ENCODE measurements at regions not wholly inside any gene's neighbourhood (a gene's known extent, or its start where the extent isn't known, plus 50 kb on each side); places are given as distances from the start of the nearest gene placed in this dataset.
"Not testable (repeated sequence)": the region's sequence is repeated elsewhere in the genome, so short reads cannot be mapped to it uniquely, and the experiment has no call there.

DNA sequence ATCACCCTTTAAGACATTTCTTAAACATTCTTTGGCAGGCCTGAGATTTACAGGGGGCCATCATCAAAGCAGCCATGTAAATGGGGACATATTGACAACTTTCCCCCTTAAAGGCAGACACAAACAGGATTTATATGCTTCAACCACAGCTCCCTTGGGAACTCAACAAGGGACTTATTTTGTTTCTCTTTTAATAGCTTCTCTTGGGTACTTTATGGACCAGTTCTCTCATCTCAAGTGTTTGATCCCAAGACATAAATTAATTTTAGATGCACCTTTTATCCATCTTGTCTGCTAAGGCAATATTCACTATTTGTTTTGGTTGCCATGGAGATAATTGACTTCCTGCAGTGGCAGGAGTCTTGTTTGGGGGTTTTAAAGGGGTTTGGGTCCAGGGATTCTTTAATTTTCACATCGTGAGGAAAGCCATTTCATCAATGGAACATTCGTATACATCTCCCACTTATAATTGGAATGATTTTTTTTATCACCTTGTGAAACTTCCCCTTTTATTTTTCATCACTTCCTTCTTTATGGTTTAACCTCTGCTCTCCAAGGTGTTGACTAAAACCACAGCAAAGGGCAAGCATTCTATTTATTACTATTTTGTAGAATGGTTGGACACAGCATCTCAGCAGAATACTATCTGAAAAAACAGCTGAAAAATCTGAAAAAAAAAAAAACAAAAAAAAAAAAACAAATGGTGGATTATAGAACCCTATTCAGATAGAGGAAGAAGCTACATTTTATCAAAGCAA is 726.0 kb downstream of the DIAPH3 start:
- 68 to 81% methylated on average over 2 of the region's 2 CpGs for WGBS, 2 donors
- intact Hi-C loops (cut with DNase I; ENCODE audit: low total_unique reads): no loop called here
- H3K27ac ChIP-seq: no peak overlapping the region
- H3K4me1 ChIP-seq: no peaks in the 10 kb centered on the region
- H3K4me3 ChIP-seq: no peak overlapping the region
- no peaks in the 10 kb centered on the region for H3K36me3 ChIP-seq (ENCODE audit: low read depth, missing control alignments)
- no peaks in the 10 kb centered on the region for H3K9me3 ChIP-seq
- DNase-seq: no peak
- TF ChIP-seq POLR2A (IDR thresholded peaks at IDR 0.05): no peak
- TF ChIP-seq, protein P1, sequence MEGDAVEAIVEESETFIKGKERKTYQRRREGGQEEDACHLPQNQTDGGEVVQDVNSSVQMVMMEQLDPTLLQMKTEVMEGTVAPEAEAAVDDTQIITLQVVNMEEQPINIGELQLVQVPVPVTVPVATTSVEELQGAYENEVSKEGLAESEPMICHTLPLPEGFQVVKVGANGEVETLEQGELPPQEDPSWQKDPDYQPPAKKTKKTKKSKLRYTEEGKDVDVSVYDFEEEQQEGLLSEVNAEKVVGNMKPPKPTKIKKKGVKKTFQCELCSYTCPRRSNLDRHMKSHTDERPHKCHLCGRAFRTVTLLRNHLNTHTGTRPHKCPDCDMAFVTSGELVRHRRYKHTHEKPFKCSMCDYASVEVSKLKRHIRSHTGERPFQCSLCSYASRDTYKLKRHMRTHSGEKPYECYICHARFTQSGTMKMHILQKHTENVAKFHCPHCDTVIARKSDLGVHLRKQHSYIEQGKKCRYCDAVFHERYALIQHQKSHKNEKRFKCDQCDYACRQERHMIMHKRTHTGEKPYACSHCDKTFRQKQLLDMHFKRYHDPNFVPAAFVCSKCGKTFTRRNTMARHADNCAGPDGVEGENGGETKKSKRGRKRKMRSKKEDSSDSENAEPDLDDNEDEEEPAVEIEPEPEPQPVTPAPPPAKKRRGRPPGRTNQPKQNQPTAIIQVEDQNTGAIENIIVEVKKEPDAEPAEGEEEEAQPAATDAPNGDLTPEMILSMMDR (IDR thresholded peaks at IDR 0.05): no peak
- H3K27me3 ChIP-seq: no peaks in the 10 kb centered on the region

DNA sequence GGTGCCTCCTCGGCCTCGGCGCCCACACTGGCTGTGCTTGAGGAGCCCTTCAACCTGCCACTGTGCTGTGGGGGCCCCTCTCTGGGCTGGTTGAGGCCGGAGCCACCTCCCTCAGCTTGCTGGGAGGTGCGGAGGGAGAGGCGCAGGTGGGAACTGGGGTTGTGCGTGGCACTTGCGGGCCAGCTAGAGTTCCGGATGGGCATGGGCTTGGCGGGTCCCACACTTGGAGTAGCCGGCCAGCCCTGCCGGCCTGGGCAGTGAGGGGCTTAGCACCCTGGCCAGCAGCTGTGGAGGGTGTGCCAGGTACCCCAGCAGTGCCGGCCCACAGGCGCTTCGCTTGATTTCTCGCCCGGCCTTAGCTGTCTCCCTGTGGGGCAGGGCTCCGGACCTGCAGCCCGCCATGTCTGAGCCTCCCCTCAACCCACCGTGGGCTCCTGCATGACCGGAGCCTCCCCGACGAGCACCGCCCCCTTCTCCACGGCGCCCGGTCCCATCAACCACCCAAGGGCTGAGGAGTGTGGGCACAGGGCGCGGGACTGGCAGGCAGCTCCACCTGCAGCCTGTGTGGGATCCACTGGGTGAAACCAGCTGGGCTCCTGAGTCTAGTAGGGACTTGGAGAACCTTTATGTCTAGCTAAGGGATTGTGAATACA is 723.8 kb downstream of the DIAPH3 start:
- no peaks in the 10 kb centered on the region for H3K4me1 ChIP-seq
- intact Hi-C loops (cut with DNase I; ENCODE audit: low total_unique reads): no loop called here
- no peaks in the 10 kb centered on the region for H3K9me3 ChIP-seq
- H3K36me3 ChIP-seq (ENCODE audit: low read depth, missing control alignments): no peaks in the 10 kb centered on the region
- H3K27me3 ChIP-seq: no peaks in the 10 kb centered on the region
- 85 to 86% methylated on average over 7 to 29 of the region's 29 CpGs for WGBS, 2 donors
- no peak overlapping the region for H3K4me3 ChIP-seq
- no peak overlapping the region for H3K27ac ChIP-seq
- TF ChIP-seq POLR2A (IDR thresholded peaks at IDR 0.05): no peak
- TF ChIP-seq, protein P1 (IDR thresholded peaks at IDR 0.05): no peak
- no peak for DNase-seq

- not testable (repeated sequence) for H3K9me3 ChIP-seq, H3K27ac ChIP-seq
Observed at GRCh38 chr13:59441068-59441467, 722.7 kb downstream of the DIAPH3 start.

DNA sequence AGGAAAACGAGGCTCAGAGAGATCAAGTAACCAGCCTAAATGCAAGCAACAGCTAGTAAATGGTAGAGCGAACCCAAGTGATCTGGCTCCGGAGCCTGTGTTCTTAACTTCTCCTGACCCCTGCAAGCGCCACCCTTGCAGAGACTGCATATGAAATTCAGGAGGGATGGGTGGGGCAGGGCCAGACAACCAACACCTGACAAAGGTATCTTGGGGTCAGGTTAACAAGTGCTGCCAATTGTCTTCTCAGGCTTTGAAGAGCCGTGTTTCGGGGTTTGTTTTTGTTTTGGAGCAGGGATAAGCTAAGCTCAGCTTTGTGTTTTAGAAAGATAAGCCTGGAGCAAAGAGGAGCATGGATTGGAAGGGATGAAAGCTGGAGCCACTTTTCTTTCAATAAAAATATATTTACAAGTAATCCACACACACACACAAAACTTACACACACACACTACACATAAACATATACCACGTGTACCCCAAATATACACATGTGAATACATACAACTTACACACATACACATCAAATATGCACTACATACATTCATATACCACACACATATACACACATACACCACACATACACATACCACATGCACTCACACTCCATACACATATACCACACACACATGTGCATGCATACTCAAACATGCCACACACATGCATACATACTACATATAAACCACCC is 722.0 kb downstream of the DIAPH3 start:
- H3K4me3 ChIP-seq: no peak overlapping the region
- no peaks in the 10 kb centered on the region for H3K4me1 ChIP-seq
- H3K27ac ChIP-seq: no peak overlapping the region
- H3K9me3 ChIP-seq: no peaks in the 10 kb centered on the region
- no peak for TF ChIP-seq POLR2A (IDR thresholded peaks at IDR 0.05)
- TF ChIP-seq, protein P1 (IDR thresholded peaks at IDR 0.05): no peak
- H3K27me3 ChIP-seq: no peaks in the 10 kb centered on the region
- DNase-seq: no peak
- intact Hi-C loops (cut with DNase I; ENCODE audit: low total_unique reads): no loop called here
- 81 to 82% methylated on average over 7 of the region's 7 CpGs for WGBS, 2 donors
- no peaks in the 10 kb centered on the region for H3K36me3 ChIP-seq (ENCODE audit: low read depth, missing control alignments)

More at GRCh38 chr13:59441068-59441467, 722.7 kb downstream of the DIAPH3 start:
- H3K4me3 ChIP-seq; H3K4me1 ChIP-seq; DNase-seq; H3K36me3 ChIP-seq (ENCODE audit: low read depth, missing control alignments); intact Hi-C loops (cut with DNase I; ENCODE audit: low total_unique reads); H3K27me3 ChIP-seq: not testable (repeated sequence)
- 83 to 88% methylated on average over 13 of the region's 13 CpGs for WGBS, 2 donors

GRCh38 chr13:59442461-59442860 is 721.3 kb downstream of the DIAPH3 start:
- DNase-seq: no peak
- H3K4me1 ChIP-seq: no peaks in the 10 kb centered on the region
- intact Hi-C loops (cut with DNase I; ENCODE audit: low total_unique reads): no loop called here
- H3K27me3 ChIP-seq: no peaks in the 10 kb centered on the region
- H3K27ac ChIP-seq: no peak overlapping the region
- H3K4me3 ChIP-seq: no peak overlapping the region
- 62 to 65% methylated on average over 4 of the region's 4 CpGs for WGBS, 2 donors
- H3K36me3 ChIP-seq (ENCODE audit: low read depth, missing control alignments): no peaks in the 10 kb centered on the region
- H3K9me3 ChIP-seq: no peaks in the 10 kb centered on the region
- TF ChIP-seq, protein P1 (IDR thresholded peaks at IDR 0.05): no peak
- no peak for TF ChIP-seq POLR2A (IDR thresholded peaks at IDR 0.05)
